ENCODE measurements at regions not wholly inside any gene's neighbourhood (a gene's known extent, or its start where the extent isn't known, plus 50 kb on each side); places are given as distances from the start of the nearest gene placed in this dataset.

DNA sequence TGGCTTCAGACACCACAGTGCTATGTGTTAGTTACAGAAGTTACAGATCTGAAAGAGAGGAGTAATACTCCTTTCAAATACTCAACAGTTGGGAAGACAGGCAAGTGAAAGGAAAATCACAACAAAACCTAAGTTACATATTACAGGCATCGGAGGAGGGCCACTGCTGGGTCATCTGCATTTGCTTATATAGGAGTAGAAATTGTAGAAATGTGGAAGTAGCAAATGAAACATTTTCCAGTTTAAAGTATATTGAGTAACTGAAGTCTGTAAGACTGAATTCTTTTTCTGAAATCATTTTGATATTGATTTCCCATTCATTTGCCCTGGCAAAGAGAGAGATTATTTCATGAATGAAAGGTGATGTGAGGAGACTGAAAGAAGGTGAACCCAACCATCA is 201.7 kb downstream of the SPRY1 start:
- Histone ChIP-seq H3K27ac (ENCODE audit: low read depth, low read length) (no peak overlapping the region), H3K36me3 (ENCODE audit: insufficient read depth, low read length) (no peaks in the 10 kb centered on the region), H3K27me3 (ENCODE audit: insufficient read depth, low read length) (no peaks in the 10 kb centered on the region), H3K4me3 (ENCODE audit: low read length in 2 of 2) (no peak overlapping the region), H3K4me1 (ENCODE audit: insufficient read depth, low read length) (peaks cover 21% of the 10 kb centered on the region), H3K9me3 (ENCODE audit: control insufficient read depth in 1 of 2, low read length in 2 of 2) (no peaks in the 10 kb centered on the region)
- H3K4me1 Mint-ChIP-seq = peaks cover 10 to 19% (median 16%) of the 10 kb centered on the region in 4 donors
- H3K36me3 Mint-ChIP-seq = no peaks in the 10 kb centered on the region
- DNase-seq = no peak
- no peak overlapping the region for H3K4me3 Mint-ChIP-seq
- POLR2A ChIA-PET (ENCODE audit: partially characterized antibody) = no interaction called here
- peak overlapping the region in 2 of 7 donors; percentile 7 to 14 for H3K27ac Mint-ChIP-seq
- peaks cover 0 to 2% (median 0%) of the 10 kb centered on the region in 8 donors for H3K9me3 Mint-ChIP-seq
- CTCF ChIA-PET (ENCODE audit: partially characterized antibody) = interaction anchor here (2.5 kb wide), 1 partner anchor 34 kb away, joined by 11 read pairs; no protein-coding TSS in a partner anchor
- intact Hi-C loops (cut with micrococcal nuclease) = no loop called here
- no peaks in the 10 kb centered on the region for H3K27me3 Mint-ChIP-seq

DNA sequence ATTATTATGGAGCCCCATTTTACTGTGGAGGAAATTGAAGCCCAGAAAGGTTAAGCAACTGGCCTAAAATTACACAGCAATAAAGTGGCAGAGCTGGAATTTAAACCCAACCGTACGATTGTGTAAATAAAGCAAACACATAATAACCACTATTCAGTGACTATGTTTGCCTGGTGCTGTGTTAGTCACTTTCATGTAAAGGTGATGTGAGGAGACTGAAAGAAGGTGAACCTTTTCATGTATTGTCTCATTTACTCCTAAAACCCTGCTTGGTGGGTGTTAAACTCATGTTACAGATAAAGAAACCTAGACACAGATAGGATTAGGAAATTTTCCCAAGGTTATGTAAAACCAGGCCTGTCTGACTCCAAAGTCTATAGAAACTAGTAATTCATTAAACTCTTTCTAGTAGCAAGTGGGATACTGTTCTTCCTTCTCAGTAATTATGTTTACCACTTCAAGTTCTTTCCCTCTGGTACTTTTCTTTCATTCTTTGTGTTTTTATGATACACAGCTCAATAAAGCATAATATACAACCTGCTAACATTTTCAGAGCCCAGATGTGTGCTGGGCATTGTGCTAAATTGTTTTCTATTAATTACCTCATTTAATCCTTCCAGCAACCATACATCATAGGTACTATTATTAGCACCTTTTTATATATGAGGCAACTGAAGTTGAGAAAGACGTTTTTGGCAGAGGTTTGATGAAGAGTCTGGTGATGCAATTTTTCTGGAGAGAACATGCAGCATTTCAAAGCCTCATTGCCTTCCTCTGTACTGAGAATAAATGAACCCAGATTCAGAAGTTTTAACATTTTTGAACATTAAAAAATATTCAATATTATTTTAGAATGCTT is 202.7 kb downstream of the SPRY1 start:
- Histone ChIP-seq H3K9me3 (ENCODE audit: control insufficient read depth in 1 of 2, low read length in 2 of 2) (no peaks in the 10 kb centered on the region), H3K27ac (ENCODE audit: low read depth, low read length) (no peak overlapping the region), H3K36me3 (ENCODE audit: insufficient read depth, low read length) (no peaks in the 10 kb centered on the region), H3K27me3 (ENCODE audit: insufficient read depth, low read length) (no peaks in the 10 kb centered on the region), H3K4me3 (ENCODE audit: low read length in 2 of 2) (no peak overlapping the region), H3K4me1 (ENCODE audit: insufficient read depth, low read length) (peaks cover 21% of the 10 kb centered on the region)
- peak overlapping the region in 4 of 7 donors; percentile 10 to 67 (median 40) for H3K27ac Mint-ChIP-seq
- peak overlapping the region in 1 of 8 donors; percentile 16 for H3K4me3 Mint-ChIP-seq
- ChIA-PET CTCF (ENCODE audit: partially characterized antibody) (interaction anchor here (2.5 kb wide), 1 partner anchor 35 kb away, joined by 11 read pairs; no protein-coding TSS in a partner anchor), POLR2A (ENCODE audit: partially characterized antibody) (interaction anchor here (1.2 kb wide), 1 partner anchor 18 kb away, joined by 4 read pairs; no protein-coding TSS in a partner anchor)
- H3K36me3 Mint-ChIP-seq = no peaks in the 10 kb centered on the region
- DNase-seq = no peak
- H3K4me1 Mint-ChIP-seq = peaks cover 10 to 19% (median 16%) of the 10 kb centered on the region in 4 donors
- H3K27me3 Mint-ChIP-seq = no peaks in the 10 kb centered on the region
- intact Hi-C loops (cut with micrococcal nuclease) = no loop called here
- H3K9me3 Mint-ChIP-seq = peaks cover 0 to 2% (median 0%) of the 10 kb centered on the region in 8 donors

DNA sequence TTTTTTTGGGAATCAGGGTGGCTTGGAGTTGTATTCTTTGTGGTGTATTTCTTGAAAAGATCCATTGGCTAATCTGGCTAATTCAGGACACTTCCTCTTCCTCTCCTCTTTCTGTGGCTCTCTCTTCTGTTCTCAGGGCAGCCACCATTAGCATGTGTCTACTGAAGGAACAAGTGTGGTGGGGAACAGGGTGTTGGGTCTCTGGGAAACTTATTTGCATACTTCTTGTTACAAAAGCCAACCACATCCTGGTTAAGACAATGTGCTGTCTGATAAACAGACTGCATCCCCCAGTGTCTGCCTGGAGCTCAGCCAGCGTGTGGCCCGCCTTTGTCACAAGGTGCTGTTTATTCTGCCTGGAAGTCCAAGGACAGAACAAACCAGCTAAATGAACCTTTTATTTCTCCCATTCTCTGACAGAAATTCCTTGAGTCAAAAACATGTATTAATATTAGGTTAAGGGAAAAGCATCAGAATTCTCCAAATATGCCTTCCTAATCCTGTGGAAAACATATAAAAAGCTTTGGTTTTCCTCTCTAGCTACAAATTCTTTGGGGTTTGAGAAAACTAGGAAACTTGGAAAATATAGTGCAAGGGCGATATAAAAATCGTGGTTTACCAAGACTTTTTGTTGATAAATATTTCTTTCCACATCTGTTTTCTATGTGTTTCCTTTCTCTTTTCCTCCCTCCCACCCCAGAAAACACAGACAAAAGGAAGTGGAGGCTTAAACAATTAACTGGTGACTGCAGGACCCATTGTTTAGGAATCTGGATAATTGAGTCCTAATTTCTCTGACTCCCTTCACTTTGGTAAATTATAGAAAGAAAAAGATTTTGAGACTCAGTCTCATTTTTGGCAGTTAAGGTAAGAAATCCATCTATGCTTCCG is 203.6 kb downstream of the SPRY1 start:
- no peaks in the 10 kb centered on the region for H3K9me3 ChIP-seq (ENCODE audit: control insufficient read depth in 1 of 2, low read length in 2 of 2)
- DNase-seq = peak; percentile 27 to 65 (median 60)
- Mint-ChIP-seq H3K4me3 (peak overlapping the region; percentile 1 to 84 (median 30)), H3K27me3 (no peaks in the 10 kb centered on the region), H3K36me3 (no peaks in the 10 kb centered on the region), H3K4me1 (peaks cover 10 to 19% (median 16%) of the 10 kb centered on the region in 4 donors), H3K9me3 (peaks cover 0 to 2% (median 0%) of the 10 kb centered on the region in 8 donors), H3K27ac (peak overlapping the region; percentile 67 to 94 (median 77))
- peaks cover 21% of the 10 kb centered on the region for H3K4me1 ChIP-seq (ENCODE audit: insufficient read depth, low read length)
- H3K27ac ChIP-seq (ENCODE audit: low read depth, low read length) = no peak overlapping the region
- no peaks in the 10 kb centered on the region for H3K36me3 ChIP-seq (ENCODE audit: insufficient read depth, low read length)
- H3K27me3 ChIP-seq (ENCODE audit: insufficient read depth, low read length) = no peaks in the 10 kb centered on the region
- intact Hi-C loops (cut with micrococcal nuclease) = loop anchor here (1.0 kb wide), 1 partner anchor 17 kb away; no protein-coding TSS in a partner anchor
- no peak overlapping the region for H3K4me3 ChIP-seq (ENCODE audit: low read length in 2 of 2)
- ChIA-PET CTCF (ENCODE audit: partially characterized antibody) (interaction anchor here (2.5 kb wide), 1 partner anchor 36 kb away, joined by 11 read pairs; no protein-coding TSS in a partner anchor), POLR2A (ENCODE audit: partially characterized antibody) (interaction anchor here (1.2 kb wide), 1 partner anchor 17 kb away, joined by 4 read pairs; no protein-coding TSS in a partner anchor)

DNA sequence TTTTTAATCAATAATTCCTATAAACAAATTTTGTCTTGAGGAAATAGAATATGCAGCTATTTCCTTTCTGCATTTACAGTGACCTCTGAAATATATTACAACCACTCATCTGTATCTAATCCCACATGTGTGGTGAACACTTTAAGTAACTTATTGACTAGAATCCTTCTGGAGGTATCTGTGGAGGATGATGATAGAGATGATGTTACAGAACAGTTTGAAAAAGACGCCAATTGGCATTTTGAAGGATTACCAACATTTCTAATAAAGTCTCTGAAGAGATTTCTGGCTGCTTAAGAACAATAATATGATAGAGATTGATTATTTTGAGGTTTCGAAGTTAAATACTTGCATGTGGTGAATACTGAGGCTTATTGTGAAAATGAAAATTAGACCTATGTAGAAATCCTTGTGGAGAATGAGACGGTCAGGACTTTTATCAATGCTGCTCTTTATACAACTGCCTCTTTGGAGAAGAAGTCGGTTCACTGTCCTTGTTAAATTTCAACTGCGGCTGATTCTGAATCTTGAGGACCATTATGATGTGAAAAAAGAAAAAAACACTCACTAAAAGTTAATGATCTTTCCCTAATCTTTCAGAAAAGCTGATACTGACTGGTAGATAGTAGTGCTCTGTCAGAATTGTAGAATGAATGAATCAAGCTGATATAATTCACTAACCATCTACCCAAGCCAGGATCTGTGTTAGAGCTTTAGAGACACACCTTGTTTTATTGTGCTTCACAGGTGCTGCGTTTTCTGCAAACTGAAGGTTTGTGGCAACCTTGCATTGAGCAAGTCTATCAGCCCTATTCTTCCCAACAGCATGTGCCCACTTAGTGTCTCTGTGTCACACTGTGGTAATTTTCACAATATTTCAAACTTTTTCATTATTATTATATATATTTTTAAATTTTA is 204.7 kb downstream of the SPRY1 start:
- H3K27me3 ChIP-seq (ENCODE audit: insufficient read depth, low read length) = no peaks in the 10 kb centered on the region
- H3K4me3 Mint-ChIP-seq = peak overlapping the region in 1 of 8 donors; percentile 1
- ChIA-PET POLR2A (ENCODE audit: partially characterized antibody) (no interaction called here), CTCF (ENCODE audit: partially characterized antibody) (no interaction called here)
- H3K4me1 Mint-ChIP-seq = peaks cover 12 to 19% (median 18%) of the 10 kb centered on the region in 4 donors
- no peak for DNase-seq
- H3K27ac ChIP-seq (ENCODE audit: low read depth, low read length) = no peak overlapping the region
- no peak overlapping the region for H3K4me3 ChIP-seq (ENCODE audit: low read length in 2 of 2)
- H3K9me3 ChIP-seq (ENCODE audit: control insufficient read depth in 1 of 2, low read length in 2 of 2) = no peaks in the 10 kb centered on the region
- no peaks in the 10 kb centered on the region for H3K27me3 Mint-ChIP-seq
- H3K36me3 ChIP-seq (ENCODE audit: insufficient read depth, low read length) = no peaks in the 10 kb centered on the region
- no peaks in the 10 kb centered on the region for H3K36me3 Mint-ChIP-seq
- peaks cover 21% of the 10 kb centered on the region for H3K4me1 ChIP-seq (ENCODE audit: insufficient read depth, low read length)
- peak overlapping the region in 2 of 7 donors; percentile 1 to 87 for H3K27ac Mint-ChIP-seq
- intact Hi-C loops (cut with micrococcal nuclease) = loop anchor here (1.0 kb wide), 1 partner anchor 16 kb away; no protein-coding TSS in a partner anchor
- peaks cover 0 to 2% (median 0%) of the 10 kb centered on the region in 8 donors for H3K9me3 Mint-ChIP-seq

DNA sequence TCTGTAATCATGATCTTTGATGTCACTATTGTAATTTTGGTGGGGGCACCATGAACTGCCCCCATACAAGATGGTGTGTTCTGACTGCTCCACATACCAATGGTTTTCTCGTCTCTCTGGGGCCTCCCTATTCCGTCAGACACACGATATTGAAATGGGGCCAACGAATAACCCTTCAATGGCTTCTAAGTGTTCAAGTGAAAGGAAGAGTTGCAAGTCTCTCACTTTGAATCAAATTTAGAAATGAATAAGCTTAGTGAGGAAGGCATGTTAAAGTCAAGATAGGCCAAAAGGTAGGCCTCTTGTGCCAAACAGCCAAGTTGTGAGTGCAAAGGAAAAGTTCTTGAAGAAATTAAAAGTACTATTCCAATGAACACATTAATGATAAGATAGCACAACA is 205.4 kb downstream of the SPRY1 start:
- Mint-ChIP-seq H3K9me3 (no peaks in the 10 kb centered on the region), H3K4me1 (peaks cover 18 to 25% (median 24%) of the 10 kb centered on the region in 4 donors), H3K27me3 (no peaks in the 10 kb centered on the region), H3K36me3 (no peaks in the 10 kb centered on the region), H3K27ac (peak overlapping the region in 2 of 7 donors; percentile 11 to 54), H3K4me3 (no peak overlapping the region)
- Histone ChIP-seq H3K4me3 (ENCODE audit: low read length in 2 of 2) (no peak overlapping the region), H3K27ac (ENCODE audit: low read depth, low read length) (no peak overlapping the region), H3K36me3 (ENCODE audit: insufficient read depth, low read length) (no peaks in the 10 kb centered on the region), H3K4me1 (ENCODE audit: insufficient read depth, low read length) (peaks cover 21% of the 10 kb centered on the region), H3K27me3 (ENCODE audit: insufficient read depth, low read length) (no peaks in the 10 kb centered on the region), H3K9me3 (ENCODE audit: control insufficient read depth in 1 of 2, low read length in 2 of 2) (no peaks in the 10 kb centered on the region)
- ChIA-PET POLR2A (ENCODE audit: partially characterized antibody) (no interaction called here), CTCF (ENCODE audit: partially characterized antibody) (no interaction called here)
- intact Hi-C loops (cut with micrococcal nuclease) = no loop called here
- DNase-seq = no peak

DNA sequence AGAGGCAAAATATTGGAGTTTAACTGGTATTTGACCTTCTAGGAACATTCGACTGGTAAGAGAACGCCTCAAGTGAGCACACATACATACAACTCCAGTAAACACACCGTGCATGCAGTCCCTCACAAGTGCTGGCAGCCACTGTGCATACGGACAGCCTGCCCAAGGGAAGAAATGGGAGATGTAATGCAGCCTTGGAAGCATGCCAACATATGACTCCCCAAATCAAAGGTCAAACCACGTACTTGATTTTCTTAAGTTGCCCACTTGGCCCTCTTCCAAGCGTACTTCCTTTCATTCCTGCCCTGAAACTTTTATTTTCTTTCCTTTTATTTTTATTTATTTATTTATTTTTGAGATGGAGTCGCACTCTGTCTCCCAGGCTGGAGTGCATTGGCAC is 206.6 kb downstream of the SPRY1 start:
- H3K36me3 ChIP-seq (ENCODE audit: insufficient read depth, low read length) = no peaks in the 10 kb centered on the region
- no peak overlapping the region for H3K27ac Mint-ChIP-seq
- no peak for DNase-seq
- ChIA-PET POLR2A (ENCODE audit: partially characterized antibody) (no interaction called here), CTCF (ENCODE audit: partially characterized antibody) (no interaction called here)
- H3K4me1 Mint-ChIP-seq = peaks cover 23 to 30% (median 29%) of the 10 kb centered on the region in 4 donors
- intact Hi-C loops (cut with micrococcal nuclease) = no loop called here
- H3K27me3 Mint-ChIP-seq = no peaks in the 10 kb centered on the region
- H3K4me3 ChIP-seq (ENCODE audit: low read length in 2 of 2) = no peak overlapping the region
- H3K9me3 Mint-ChIP-seq = no peaks in the 10 kb centered on the region
- no peaks in the 10 kb centered on the region for H3K36me3 Mint-ChIP-seq
- H3K27ac ChIP-seq (ENCODE audit: low read depth, low read length) = no peak overlapping the region
- H3K9me3 ChIP-seq (ENCODE audit: control insufficient read depth in 1 of 2, low read length in 2 of 2) = no peaks in the 10 kb centered on the region
- H3K4me1 ChIP-seq (ENCODE audit: insufficient read depth, low read length) = peaks cover 21% of the 10 kb centered on the region
- H3K27me3 ChIP-seq (ENCODE audit: insufficient read depth, low read length) = no peaks in the 10 kb centered on the region
- no peak overlapping the region for H3K4me3 Mint-ChIP-seq
